ENCODE measurements at regions not wholly inside any gene's neighbourhood (a gene's known extent, or its start where the extent isn't known, plus 50 kb on each side); places are given as distances from the start of the nearest gene placed in this dataset.

- TF ChIP-seq POLR2A (IDR thresholded peaks at IDR 0.05; ENCODE audit: borderline replicate concordance, extremely low read depth, insufficient read depth, insufficient read length) (no peak), CTCF (IDR thresholded peaks at IDR 0.05 in 2 of 3, conservative IDR thresholded peaks at IDR 0.05 in 1 of 3; ENCODE audit: borderline replicate concordance in 1 of 3, insufficient read depth in 1 of 3, low read depth in 2 of 3, low read length in 2 of 3) (no peak), REST (IDR thresholded peaks at IDR 0.05; ENCODE audit: low read depth) (no peak), SIN3A (IDR thresholded peaks at IDR 0.05; ENCODE audit: low read depth) (no peak), ZNF274 (IDR thresholded peaks at IDR 0.05; ENCODE audit: low read depth, low read length) (no peak), ZFX (IDR thresholded peaks at IDR 0.05) (no peak), EZH2phosphoT487 (IDR thresholded peaks at IDR 0.05; ENCODE audit: borderline replicate concordance) (no peak), RAD21 (IDR thresholded peaks at IDR 0.05; ENCODE audit: low read depth) (no peak), EGR1 (IDR thresholded peaks at IDR 0.05; ENCODE audit: low read depth) (no peak)
Observed at GRCh38 chr1:234825498-234826165, 215.7 kb upstream of the IRF2BP2 start.
